Osteoblast (primary cell): ENCODE measurements at regions not wholly inside any gene's neighbourhood (a gene's known extent, or its start where the extent isn't known, plus 50 kb on each side); places are given as distances from the start of the nearest gene placed in this dataset.

Experiments
- DNase-seq: peaks from one replicate; pipeline ENCODE4 v3.0.0; 2011; ENCODE audit warnings: low spot score, mixed read lengths; ENCODE audit not compliant: insufficient read length; ENCODE audit errors: missing footprints
- H2AFZ ChIP-seq: 2 replicates; pipeline ENCODE4 v1.6.0; 2011; ENCODE audit warnings: mild to moderate bottlenecking, low read length
- H3K27ac ChIP-seq: 2 replicates; pipeline ENCODE4 v1.5.1; 2011; ENCODE audit warnings: mild to moderate bottlenecking, low read depth, low read length, moderate library complexity
- H3K27me3 ChIP-seq: 2 replicates; pipeline ENCODE4 v1.6.0; 2012; ENCODE audit warnings: mild to moderate bottlenecking, control low read depth, inconsistent platforms, low read length, moderate library complexity; ENCODE audit not compliant: insufficient read depth
- H3K36me3 ChIP-seq: 2 replicates; pipeline ENCODE4 v1.5.1; 2011; ENCODE audit warnings: mild to moderate bottlenecking, low read length, control low read depth, moderate library complexity; ENCODE audit not compliant: insufficient read depth
- H3K4me1 ChIP-seq: 2 replicates; pipeline ENCODE4 v1.5.1; 2011; ENCODE audit warnings: mild to moderate bottlenecking, low read length, control low read depth, moderate library complexity; ENCODE audit not compliant: insufficient read depth
- H3K4me2 ChIP-seq: 2 replicates; pipeline ENCODE4 v1.6.0; 2011; ENCODE audit warnings: mild to moderate bottlenecking, low read length; ENCODE audit not compliant: insufficient read depth
- H3K4me3 ChIP-seq: fragments of 200-600 bp; sonication (generic); 3 replicates; pipeline ENCODE4 v1.5.1; 2012; ENCODE audit warnings: mild to moderate bottlenecking, low read length, inconsistent platforms; ENCODE audit not compliant: insufficient read depth
- H3K79me2 ChIP-seq: 2 replicates; pipeline ENCODE4 v1.6.0; 2012; ENCODE audit warnings: mild to moderate bottlenecking, low read length, control low read depth, inconsistent platforms; ENCODE audit not compliant: insufficient read depth
- H3K9me3 ChIP-seq: 2 replicates; pipeline ENCODE4 v1.5.1; 2011; ENCODE audit warnings: low read depth, low read length, control low read depth
- H4K20me1 ChIP-seq: 2 replicates; pipeline ENCODE4 v1.6.0; 2012; ENCODE audit warnings: mild to moderate bottlenecking, low read length, control low read depth; ENCODE audit not compliant: insufficient read depth
- CTCF ChIP-seq: IDR thresholded peaks from 2 replicates; pipeline ENCODE4 v1.5.1; 2011; ENCODE audit warnings: mild to moderate bottlenecking, low read depth, low read length, moderate library complexity; ENCODE audit errors: extremely low read depth

- Histone ChIP-seq H4K20me1 (no peaks in the 10 kb centered on the region), H3K79me2 (no peaks in the 10 kb centered on the region), H3K36me3 (no peaks in the 10 kb centered on the region), H3K4me3 (no peak overlapping the region), H3K27ac (no peak overlapping the region), H3K27me3 (peaks cover 16% of the 10 kb centered on the region), H3K4me1 (no peaks in the 10 kb centered on the region), H3K4me2 (no peak overlapping the region), H3K9me3 (no peaks in the 10 kb centered on the region), H2AFZ (no peak overlapping the region)
- no peak for DNase-seq
- TF ChIP-seq CTCF: no peak
Observed at GRCh38 chr10:63077800-63078199, 55.3 kb upstream of the NRBF2 start.

GRCh38 chr10:63072951-63073350, 60.2 kb upstream of the NRBF2 start:
- DNase-seq: no peak
- Histone ChIP-seq H4K20me1 (no peaks in the 10 kb centered on the region), H2AFZ (no peak overlapping the region), H3K36me3 (no peaks in the 10 kb centered on the region), H3K9me3 (no peaks in the 10 kb centered on the region), H3K4me3 (no peak overlapping the region), H3K4me1 (no peaks in the 10 kb centered on the region), H3K27ac (no peak overlapping the region), H3K4me2 (no peak overlapping the region), H3K79me2 (no peaks in the 10 kb centered on the region), H3K27me3 (peaks cover 34% of the 10 kb centered on the region)
- TF ChIP-seq CTCF: no peak

GRCh38 chr10:63071145-63071544, 62.0 kb upstream of the NRBF2 start:
- Histone ChIP-seq H3K36me3 (no peaks in the 10 kb centered on the region), H3K4me2 (no peak overlapping the region), H2AFZ (no peak overlapping the region), H3K4me3 (no peak overlapping the region), H4K20me1 (no peaks in the 10 kb centered on the region), H3K9me3 (no peaks in the 10 kb centered on the region), H3K79me2 (no peaks in the 10 kb centered on the region), H3K4me1 (no peaks in the 10 kb centered on the region), H3K27ac (no peak overlapping the region), H3K27me3 (peaks cover 34% of the 10 kb centered on the region)
- no peak for DNase-seq
- TF ChIP-seq CTCF: no peak

GRCh38 chr10:63069318-63069717, 63.8 kb upstream of the NRBF2 start:
- Histone ChIP-seq H3K27me3 (peaks cover 37% of the 10 kb centered on the region), H3K27ac (no peak overlapping the region), H3K4me3 (no peak overlapping the region), H2AFZ (no peak overlapping the region), H3K36me3 (no peaks in the 10 kb centered on the region), H3K9me3 (no peaks in the 10 kb centered on the region), H3K4me1 (no peaks in the 10 kb centered on the region), H3K4me2 (no peak overlapping the region), H4K20me1 (no peaks in the 10 kb centered on the region), H3K79me2 (no peaks in the 10 kb centered on the region)
- no peak for DNase-seq
- TF ChIP-seq CTCF: no peak
